Lower leg skin (tissue), 4 donors: ENCODE measurements at regions not wholly inside any gene's neighbourhood (a gene's known extent, or its start where the extent isn't known, plus 50 kb on each side); places are given as distances from the start of the nearest gene placed in this dataset.

ENCODE experiments used
- DNase-seq, 2 donors: peaks; one replicate each; pipeline ENCODE4 v3.0.0-alpha.2; 2019; ENCODE audit warnings: low spot score in 2 of 2
- H3K4me3 ChIP-seq: fragments of 200-600 bp; sonication (generic); 2 replicates; pipeline ENCODE4 v1.5.1; 2017; ENCODE audit warnings: mild to moderate bottlenecking, low read depth; ENCODE audit not compliant: poor library complexity, severe bottlenecking
- POLR2A ChIP-seq, 2 donors: fragments of 450-650 bp; IDR thresholded peaks; one replicate each; pipeline ENCODE4 v1.6.1; 2016 to 2017; ENCODE audit warnings: antibody characterized with exemption in 2 of 2, mild to moderate bottlenecking in 1 of 2, moderate library complexity in 1 of 2
- WGBS, 2 donors: methylation state at CpG; one replicate each; pipeline ENCODE4 v1.1.5; 2018; 5-methylcytosine and 5-hydroxymethylcytosine counted together
- intact Hi-C: fragments of 100-400 bp; cut with DNase I; formaldehyde crosslinking; loops from one replicate; pipeline ENCODE4 v1.15.0; 2023; ENCODE audit warnings: low total_unique reads
- TF ChIP-seq, protein P1 (sequence below), 3 donors: fragments of 450-650 bp; IDR thresholded peaks; one replicate each; pipeline ENCODE4 v1.5.1; 2016; ENCODE audit warnings: antibody characterized with exemption in 3 of 3, mild to moderate bottlenecking in 3 of 3, moderate library complexity in 2 of 3

DNA sequence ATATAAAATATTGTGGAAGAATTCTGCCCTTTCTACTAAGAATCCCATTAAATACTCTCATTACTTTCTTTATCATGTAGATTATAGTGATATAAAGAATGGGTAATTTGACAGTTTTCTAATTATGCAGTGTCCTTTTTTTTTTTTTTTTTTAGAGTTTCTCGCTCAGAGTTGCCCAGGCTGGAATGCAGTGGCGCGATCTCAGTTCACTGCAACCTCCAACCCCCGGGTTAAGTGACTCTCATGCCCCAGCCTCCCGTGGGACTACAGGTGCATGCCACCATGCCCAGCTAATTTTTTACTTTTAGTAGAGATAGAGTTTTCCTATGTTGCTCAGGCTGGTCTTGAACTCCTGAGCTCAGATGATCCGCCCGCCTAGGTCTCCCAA is 1143.4 kb upstream of the SORCS1 start:
- 91 to 95% methylated on average over 7 of the region's 7 CpGs for WGBS, 2 donors
- intact Hi-C loops: no loop called here
- DNase-seq: no peak
- TF ChIP-seq, protein P1, sequence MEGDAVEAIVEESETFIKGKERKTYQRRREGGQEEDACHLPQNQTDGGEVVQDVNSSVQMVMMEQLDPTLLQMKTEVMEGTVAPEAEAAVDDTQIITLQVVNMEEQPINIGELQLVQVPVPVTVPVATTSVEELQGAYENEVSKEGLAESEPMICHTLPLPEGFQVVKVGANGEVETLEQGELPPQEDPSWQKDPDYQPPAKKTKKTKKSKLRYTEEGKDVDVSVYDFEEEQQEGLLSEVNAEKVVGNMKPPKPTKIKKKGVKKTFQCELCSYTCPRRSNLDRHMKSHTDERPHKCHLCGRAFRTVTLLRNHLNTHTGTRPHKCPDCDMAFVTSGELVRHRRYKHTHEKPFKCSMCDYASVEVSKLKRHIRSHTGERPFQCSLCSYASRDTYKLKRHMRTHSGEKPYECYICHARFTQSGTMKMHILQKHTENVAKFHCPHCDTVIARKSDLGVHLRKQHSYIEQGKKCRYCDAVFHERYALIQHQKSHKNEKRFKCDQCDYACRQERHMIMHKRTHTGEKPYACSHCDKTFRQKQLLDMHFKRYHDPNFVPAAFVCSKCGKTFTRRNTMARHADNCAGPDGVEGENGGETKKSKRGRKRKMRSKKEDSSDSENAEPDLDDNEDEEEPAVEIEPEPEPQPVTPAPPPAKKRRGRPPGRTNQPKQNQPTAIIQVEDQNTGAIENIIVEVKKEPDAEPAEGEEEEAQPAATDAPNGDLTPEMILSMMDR (IDR thresholded peaks at IDR 0.05): no peak
- no peak for TF ChIP-seq POLR2A (IDR thresholded peaks at IDR 0.05)
- H3K4me3 ChIP-seq: no peak overlapping the region

DNA sequence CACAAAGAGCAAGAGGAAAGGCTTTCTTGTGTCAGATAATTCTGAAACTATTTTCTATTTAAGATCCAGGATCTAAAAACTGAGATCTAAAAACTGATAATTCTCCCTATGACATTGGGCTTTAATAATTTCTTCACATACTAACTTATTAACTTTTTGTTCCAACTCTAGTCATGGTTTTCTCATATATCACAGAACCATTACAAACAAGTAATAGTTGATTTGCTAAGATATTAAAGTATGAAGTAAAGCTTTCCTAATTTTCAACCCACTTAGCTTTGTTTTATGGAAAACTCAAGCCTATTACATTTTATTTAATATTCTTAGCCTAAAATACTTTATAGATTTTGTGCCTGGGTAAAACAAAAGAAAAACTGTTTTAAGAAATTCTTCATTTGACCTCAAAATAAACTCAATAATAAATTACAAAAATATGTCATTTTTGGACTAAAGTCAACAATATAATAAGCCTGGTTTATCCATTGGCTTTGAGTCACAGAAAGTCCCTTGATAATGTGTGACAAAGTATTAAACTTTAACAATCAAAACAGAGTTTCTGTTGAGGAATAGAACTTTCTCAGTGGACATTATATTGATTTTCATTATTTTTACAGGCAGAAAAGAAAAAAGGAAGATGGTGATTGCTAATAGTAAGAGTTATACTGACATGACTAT is 1142.9 kb upstream of the SORCS1 start:
- no peak overlapping the region for H3K4me3 ChIP-seq
- no peak for DNase-seq
- TF ChIP-seq, protein P1 (IDR thresholded peaks at IDR 0.05): no peak
- no peak for TF ChIP-seq POLR2A (IDR thresholded peaks at IDR 0.05)
- intact Hi-C loops: no loop called here

DNA sequence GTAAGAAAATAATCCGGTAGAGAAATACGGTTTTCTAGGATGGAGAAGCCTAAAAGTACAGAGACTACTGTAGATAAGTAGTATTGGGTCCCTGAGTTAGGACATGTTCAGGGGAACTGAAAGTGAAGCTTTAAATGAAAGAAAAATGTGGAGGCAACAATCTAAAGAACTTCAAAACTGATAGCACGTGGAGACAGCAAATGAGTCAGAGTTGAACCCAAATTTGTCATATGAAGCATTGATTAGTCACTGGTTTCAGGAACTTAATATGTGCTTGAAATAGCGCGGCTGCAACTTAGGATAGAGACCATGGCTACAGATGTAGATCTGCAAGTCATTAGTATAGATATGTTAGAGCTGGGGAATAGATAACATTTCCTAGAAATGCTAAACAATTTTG is 1138.6 kb upstream of the SORCS1 start:
- WGBS, 2 donors: 70% methylated on average over 5 of the region's 5 CpGs
- no peak for TF ChIP-seq POLR2A (IDR thresholded peaks at IDR 0.05)
- TF ChIP-seq, protein P1 (IDR thresholded peaks at IDR 0.05): no peak
- no peak for DNase-seq
- intact Hi-C loops: no loop called here
- H3K4me3 ChIP-seq: no peak overlapping the region

DNA sequence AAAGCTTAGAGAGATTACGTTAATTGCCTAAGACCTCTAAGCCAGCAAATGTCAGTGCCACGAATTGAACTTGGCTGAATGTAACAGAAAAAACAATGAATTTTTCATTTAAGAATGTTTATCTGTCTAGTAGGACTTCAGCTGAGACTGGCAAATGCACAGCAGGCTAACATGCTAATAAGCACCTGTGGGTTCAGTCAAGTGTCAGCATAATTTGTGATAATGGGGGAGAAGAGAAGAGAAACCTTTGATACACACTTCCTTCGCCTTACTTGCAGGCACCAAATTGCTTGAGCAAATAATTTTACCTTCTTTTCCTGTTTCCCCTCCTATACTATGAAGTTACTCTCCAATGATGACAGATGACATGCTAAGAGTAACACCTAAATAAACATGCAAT is 1136.5 kb upstream of the SORCS1 start:
- 43 to 53% methylated on average over 3 of the region's 3 CpGs for WGBS, 2 donors
- TF ChIP-seq, protein P1 (IDR thresholded peaks at IDR 0.05): no peak
- no peak for TF ChIP-seq POLR2A (IDR thresholded peaks at IDR 0.05)
- intact Hi-C loops: no loop called here
- H3K4me3 ChIP-seq: no peak overlapping the region
- DNase-seq: no peak

DNA sequence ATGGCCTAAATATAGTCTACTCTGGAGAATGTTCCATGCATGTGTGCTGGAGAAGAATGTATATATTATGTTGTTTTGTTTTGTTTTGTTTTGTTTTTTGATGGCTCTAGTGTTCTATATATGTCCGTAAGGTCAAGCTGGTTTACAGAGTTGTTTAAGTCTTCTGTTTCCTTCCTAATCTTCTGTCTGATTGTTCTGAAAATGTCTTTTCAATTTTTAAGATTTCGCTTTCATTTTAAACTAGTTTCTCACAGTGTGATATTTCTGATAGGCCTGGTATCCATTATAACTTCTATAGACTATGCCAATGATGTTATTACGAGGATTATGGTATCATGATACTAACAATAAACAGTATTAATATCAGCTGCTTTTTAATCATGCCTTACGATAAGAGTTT is 1126.3 kb upstream of the SORCS1 start:
- H3K4me3 ChIP-seq: no peak overlapping the region
- TF ChIP-seq, protein P1 (IDR thresholded peaks at IDR 0.05): no peak
- no peak for TF ChIP-seq POLR2A (IDR thresholded peaks at IDR 0.05)
- 78 to 81% methylated on average over 4 of the region's 4 CpGs for WGBS, 2 donors
- DNase-seq: no peak
- intact Hi-C loops: no loop called here
